D721Med (cell line): ENCODE measurements at regions not wholly inside any gene's neighbourhood (a gene's known extent, or its start where the extent isn't known, plus 50 kb on each side); places are given as distances from the start of the nearest gene placed in this dataset.

Source experiments
- DNase-seq: peaks from one replicate; pipeline ENCODE4 v3.0.0; 2011; ENCODE audit warnings: low spot score; ENCODE audit not compliant: insufficient read length
- FAIRE-seq: peaks from 2 replicates; lab custom pipeline; 2011; peaks lifted over from hg19 to GRCh38; lab: Jason Lieb, UNC
- TF ChIP-seq, protein P1 (sequence below): IDR thresholded peaks from 2 replicates; pipeline ENCODE4 v1.5.1; 2012; ENCODE audit warnings: mild to moderate bottlenecking, control low read depth; ENCODE audit not compliant: insufficient read depth; ENCODE audit errors: missing control alignments

DNA sequence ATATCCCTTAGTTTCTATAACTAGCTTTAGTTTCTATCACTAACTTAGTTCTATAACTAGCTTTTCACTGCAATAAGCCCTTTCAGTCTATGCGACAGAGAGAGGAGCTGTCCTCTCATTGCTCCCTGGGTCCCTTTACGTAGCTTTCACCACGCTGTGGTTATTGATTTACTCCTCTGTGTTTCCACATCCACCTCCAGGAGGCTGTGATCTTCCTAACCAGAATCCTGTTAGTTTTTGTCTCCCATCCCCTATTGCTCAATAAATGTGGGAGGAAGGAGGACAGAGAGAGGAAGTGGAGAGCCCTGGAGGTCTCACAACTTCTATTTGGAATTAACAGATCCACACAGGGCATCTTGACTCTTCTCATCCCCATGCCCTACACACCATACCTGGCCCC, 1036.1 kb downstream of the MCTP2 start:
- no peak for DNase-seq
- FAIRE-seq = no peak
- TF ChIP-seq, protein P1, sequence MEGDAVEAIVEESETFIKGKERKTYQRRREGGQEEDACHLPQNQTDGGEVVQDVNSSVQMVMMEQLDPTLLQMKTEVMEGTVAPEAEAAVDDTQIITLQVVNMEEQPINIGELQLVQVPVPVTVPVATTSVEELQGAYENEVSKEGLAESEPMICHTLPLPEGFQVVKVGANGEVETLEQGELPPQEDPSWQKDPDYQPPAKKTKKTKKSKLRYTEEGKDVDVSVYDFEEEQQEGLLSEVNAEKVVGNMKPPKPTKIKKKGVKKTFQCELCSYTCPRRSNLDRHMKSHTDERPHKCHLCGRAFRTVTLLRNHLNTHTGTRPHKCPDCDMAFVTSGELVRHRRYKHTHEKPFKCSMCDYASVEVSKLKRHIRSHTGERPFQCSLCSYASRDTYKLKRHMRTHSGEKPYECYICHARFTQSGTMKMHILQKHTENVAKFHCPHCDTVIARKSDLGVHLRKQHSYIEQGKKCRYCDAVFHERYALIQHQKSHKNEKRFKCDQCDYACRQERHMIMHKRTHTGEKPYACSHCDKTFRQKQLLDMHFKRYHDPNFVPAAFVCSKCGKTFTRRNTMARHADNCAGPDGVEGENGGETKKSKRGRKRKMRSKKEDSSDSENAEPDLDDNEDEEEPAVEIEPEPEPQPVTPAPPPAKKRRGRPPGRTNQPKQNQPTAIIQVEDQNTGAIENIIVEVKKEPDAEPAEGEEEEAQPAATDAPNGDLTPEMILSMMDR = no peak

DNA sequence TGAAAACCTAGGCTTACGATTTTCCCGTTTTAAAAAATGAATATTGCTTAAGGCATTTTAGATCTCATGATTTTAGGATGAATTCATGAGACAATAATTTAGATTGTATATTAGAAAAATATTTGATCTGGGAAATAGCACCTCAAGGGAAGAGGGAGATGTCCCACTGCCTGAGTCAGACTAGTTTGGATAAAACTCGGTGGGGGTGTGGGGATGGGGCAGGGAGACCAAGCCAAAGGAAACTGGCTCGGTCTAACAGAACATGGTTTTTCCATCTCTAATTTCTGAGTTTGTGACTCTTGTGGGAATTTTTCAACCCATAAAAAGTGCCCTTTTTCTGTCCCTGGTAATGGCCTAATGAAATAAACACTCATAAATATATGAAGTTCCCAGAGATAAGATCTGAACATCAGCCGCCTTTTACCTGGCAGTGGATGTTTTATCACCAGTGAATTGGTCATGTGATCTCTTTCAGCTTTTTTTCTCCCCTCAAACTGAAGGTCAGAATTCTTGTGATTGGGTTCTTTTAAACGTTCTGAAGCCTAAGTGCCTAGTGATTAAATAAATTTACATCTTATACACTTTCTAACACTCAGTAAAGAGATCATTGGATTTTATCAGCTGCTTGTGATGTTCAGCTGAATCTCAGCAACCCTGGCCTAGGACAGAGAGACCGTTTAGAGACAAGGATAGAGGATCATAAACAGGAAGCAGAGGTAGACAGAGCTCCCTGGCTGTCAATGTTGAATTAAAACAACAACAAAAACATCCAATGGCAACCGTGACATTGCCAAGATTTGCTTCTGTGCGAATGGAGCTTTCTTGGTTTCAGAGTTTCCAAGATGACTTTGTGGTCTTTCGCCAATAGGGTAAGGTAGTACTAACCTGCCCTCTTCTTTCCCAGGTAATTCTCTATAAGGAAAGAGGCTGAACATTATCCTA, 1038.2 kb downstream of the MCTP2 start:
- FAIRE-seq = no peak
- DNase-seq = no peak
- TF ChIP-seq, protein P1 = no peak

GRCh38 chr15:95274101-95274500, 1042.7 kb downstream of the MCTP2 start:
- FAIRE-seq = no peak
- DNase-seq = no peak
- TF ChIP-seq, protein P1 = no peak

DNA sequence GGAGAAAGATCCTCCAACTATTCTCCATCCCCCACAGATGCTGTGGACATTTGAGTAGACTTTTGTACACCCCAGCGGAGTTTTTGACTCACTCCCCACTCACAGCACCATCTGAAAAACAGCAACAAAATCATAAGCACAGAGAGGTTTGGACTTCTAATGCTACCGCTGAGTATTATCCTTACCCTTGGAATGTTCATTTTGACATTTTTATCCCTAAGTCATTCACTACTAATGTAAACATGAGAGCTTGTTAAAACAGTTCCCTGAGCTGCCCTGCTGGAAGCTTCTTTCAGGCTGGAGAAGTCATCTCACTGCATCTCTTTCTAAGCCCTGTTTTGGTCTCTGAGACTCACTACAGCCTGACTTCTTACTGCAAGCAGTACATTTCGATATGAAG, 1045.9 kb downstream of the MCTP2 start:
- TF ChIP-seq, protein P1 = no peak
- DNase-seq (no peak), FAIRE-seq (no peak)

GRCh38 chr15:95278532-95279245, 1047.3 kb downstream of the MCTP2 start:
- TF ChIP-seq, protein P1 = no peak
- no peak for DNase-seq

DNA sequence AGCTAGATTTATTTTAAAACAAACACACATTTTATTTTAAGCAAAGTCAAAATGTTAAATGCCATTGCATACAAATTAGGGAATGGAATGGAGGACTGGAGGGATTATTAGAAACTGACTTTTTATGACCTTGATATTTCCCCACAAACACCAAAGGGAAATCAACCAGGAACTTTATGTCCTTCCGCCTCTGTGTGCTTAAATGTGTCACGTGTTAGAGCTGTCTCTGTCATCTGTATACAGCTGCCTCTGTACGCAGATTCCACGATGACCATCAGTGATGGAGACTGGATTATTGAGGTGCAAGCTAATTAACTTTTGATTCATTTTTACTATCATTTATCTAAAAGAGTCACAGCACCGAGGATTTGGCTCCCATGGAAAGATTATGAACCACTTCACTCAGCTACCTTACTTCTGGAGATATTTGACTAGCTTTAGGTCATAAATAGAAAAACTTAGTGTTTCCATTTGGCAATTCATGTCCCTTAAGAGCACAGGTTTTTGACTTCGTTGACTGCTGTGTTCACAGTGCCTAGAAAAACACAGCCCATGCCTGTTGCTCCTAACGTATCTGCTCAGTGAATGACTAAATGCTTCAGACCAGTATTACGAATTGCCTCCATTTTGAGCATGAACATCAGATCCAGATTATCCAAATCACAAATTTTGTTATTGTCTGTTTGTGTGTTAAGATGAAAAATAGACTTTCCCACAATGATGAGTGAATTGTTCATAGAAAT, 1048.1 kb downstream of the MCTP2 start:
- FAIRE-seq (no peak), DNase-seq (no peak)
- TF ChIP-seq, protein P1 = no peak

More at GRCh38 chr15:95278532-95279245, 1047.3 kb downstream of the MCTP2 start:
- FAIRE-seq = no peak
